Progenitor cell of endocrine pancreas (in vitro differentiated cells): ENCODE measurements at regions not wholly inside any gene's neighbourhood (a gene's known extent, or its start where the extent isn't known, plus 50 kb on each side); places are given as distances from the start of the nearest gene placed in this dataset.

ENCODE experiments used
- DNase-seq: peaks from one replicate; pipeline ENCODE4 v3.0.0; 2021; ENCODE audit warnings: low spot score; ENCODE audit not compliant: unreplicated experiment
- H3K27ac Mint-ChIP-seq: 2 replicates; pipeline ENCODE4 v1.8.0; 2021; ENCODE audit warnings: mild to moderate bottlenecking, moderate library complexity, mixed read lengths
- H3K27me3 Mint-ChIP-seq: 2 replicates; pipeline ENCODE4 v1.8.0; 2021; ENCODE audit warnings: mixed read lengths
- H3K36me3 Mint-ChIP-seq: 2 replicates; pipeline ENCODE4 v1.8.0; 2022; ENCODE audit warnings: mixed read lengths; ENCODE audit not compliant: insufficient read depth
- H3K4me1 Mint-ChIP-seq: 2 replicates; pipeline ENCODE4 v1.8.0; 2021; ENCODE audit warnings: low read depth, mixed read lengths
- H3K4me3 Mint-ChIP-seq: 2 replicates; pipeline ENCODE4 v1.8.0; 2021; ENCODE audit warnings: low read depth, mild to moderate bottlenecking, moderate library complexity, mixed read lengths
- H3K9me3 Mint-ChIP-seq: 2 replicates; pipeline ENCODE4 v1.8.0; 2021; ENCODE audit warnings: low read depth, mixed read lengths
- TF ChIP-seq, protein P1 (sequence below): fragments of 200-600 bp; sonication (generic); IDR thresholded peaks from one replicate; pipeline ENCODE4 v1.5.0; 2021; ENCODE audit warnings: antibody characterized with exemption, mild to moderate bottlenecking; ENCODE audit not compliant: unreplicated experiment

DNA sequence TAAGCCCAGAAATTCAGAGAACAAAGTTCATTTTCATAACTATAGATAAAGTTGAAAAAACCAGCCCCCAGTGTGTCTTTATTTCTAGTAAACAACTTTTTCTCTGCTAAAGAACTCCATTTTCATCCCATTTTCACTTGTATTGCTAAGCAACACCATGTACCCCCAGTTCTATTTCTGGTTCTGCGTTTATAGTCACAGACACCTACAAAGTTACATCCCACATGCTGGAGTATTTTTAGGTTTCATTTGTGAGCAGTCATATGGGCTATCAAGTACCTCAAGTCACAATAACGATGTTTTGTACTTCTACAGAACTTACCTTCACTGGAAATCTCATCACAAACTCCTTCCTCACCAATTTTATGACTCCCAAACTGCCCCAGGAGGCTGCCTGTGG lies 236.5 kb downstream of the RSL24D1 start:
- no peak overlapping the region for H3K27ac Mint-ChIP-seq
- DNase-seq: no peak
- TF ChIP-seq, protein P1, sequence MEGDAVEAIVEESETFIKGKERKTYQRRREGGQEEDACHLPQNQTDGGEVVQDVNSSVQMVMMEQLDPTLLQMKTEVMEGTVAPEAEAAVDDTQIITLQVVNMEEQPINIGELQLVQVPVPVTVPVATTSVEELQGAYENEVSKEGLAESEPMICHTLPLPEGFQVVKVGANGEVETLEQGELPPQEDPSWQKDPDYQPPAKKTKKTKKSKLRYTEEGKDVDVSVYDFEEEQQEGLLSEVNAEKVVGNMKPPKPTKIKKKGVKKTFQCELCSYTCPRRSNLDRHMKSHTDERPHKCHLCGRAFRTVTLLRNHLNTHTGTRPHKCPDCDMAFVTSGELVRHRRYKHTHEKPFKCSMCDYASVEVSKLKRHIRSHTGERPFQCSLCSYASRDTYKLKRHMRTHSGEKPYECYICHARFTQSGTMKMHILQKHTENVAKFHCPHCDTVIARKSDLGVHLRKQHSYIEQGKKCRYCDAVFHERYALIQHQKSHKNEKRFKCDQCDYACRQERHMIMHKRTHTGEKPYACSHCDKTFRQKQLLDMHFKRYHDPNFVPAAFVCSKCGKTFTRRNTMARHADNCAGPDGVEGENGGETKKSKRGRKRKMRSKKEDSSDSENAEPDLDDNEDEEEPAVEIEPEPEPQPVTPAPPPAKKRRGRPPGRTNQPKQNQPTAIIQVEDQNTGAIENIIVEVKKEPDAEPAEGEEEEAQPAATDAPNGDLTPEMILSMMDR: no peak
- H3K9me3 Mint-ChIP-seq: peaks cover 12% of the 10 kb centered on the region
- no peak overlapping the region for H3K4me3 Mint-ChIP-seq
- H3K27me3 Mint-ChIP-seq: no peaks in the 10 kb centered on the region
- no peaks in the 10 kb centered on the region for H3K4me1 Mint-ChIP-seq
- H3K36me3 Mint-ChIP-seq: no peaks in the 10 kb centered on the region

DNA sequence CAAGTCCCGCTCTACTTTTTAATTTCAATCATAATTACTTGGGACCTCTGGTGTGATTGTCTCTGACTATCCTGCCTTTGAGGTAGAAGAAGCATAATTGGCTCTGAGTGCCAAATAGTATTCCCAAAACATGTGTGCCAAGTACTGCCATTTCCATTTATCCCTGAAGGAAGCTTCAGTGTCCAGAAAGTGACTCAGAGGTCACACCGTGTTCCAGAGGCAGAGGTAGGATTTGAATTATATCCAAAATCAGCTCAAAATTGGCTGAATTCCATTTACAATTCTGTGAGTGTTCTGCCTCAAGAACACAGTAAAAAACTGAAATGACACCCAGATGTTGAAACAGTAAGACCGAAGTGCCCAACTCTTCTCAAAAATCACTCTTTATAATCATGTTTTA lies 255.3 kb downstream of the RSL24D1 start:
- no peak overlapping the region for H3K27ac Mint-ChIP-seq
- no peaks in the 10 kb centered on the region for H3K36me3 Mint-ChIP-seq
- TF ChIP-seq, protein P1: no peak
- H3K9me3 Mint-ChIP-seq: peaks cover 5% of the 10 kb centered on the region
- H3K27me3 Mint-ChIP-seq: no peaks in the 10 kb centered on the region
- no peak for DNase-seq
- no peak overlapping the region for H3K4me3 Mint-ChIP-seq
- H3K4me1 Mint-ChIP-seq: no peaks in the 10 kb centered on the region

DNA sequence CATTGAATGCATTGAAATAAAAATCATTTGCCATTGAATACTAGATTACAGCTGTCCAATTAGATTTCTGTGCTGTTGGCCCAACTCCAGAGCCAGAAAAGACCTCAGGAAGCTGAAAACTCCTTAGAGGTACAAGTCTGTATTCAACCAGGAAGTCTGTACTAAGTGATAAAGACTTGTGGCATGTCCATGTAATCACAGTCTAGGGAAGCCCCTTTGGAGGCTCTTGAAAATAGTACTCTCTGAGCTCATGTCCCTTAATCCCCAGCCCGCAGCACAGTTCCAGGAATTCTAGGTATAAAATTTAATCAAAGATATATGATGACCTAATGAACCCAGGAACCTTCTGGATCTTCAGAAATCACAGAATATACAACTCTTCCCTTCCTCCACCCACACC lies 279.4 kb downstream of the RSL24D1 start:
- TF ChIP-seq, protein P1: no peak
- Mint-ChIP-seq H3K27me3 (no peaks in the 10 kb centered on the region), H3K4me1 (no peaks in the 10 kb centered on the region), H3K27ac (no peak overlapping the region), H3K4me3 (no peak overlapping the region), H3K36me3 (no peaks in the 10 kb centered on the region), H3K9me3 (peaks cover 24% of the 10 kb centered on the region)
- DNase-seq: no peak

DNA sequence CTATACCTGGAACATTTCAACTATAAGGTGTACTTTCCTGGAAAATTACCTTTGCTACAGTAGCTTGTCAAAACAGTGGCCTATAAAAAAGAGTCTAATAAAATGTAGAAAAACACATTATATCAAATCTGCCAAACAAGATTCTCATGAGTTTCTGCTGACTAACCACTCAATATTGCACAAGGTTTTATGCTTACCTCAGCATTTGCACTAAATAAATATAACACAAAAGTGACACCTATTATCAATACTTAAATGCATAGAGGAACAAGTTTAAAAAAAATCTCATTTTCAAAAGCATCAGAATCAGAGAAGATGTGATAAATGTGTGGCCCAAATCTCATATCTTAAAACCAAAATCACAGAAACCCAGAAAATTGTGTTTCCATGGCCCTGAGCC lies 281.4 kb downstream of the RSL24D1 start:
- H3K4me1 Mint-ChIP-seq: no peaks in the 10 kb centered on the region
- no peaks in the 10 kb centered on the region for H3K36me3 Mint-ChIP-seq

DNA sequence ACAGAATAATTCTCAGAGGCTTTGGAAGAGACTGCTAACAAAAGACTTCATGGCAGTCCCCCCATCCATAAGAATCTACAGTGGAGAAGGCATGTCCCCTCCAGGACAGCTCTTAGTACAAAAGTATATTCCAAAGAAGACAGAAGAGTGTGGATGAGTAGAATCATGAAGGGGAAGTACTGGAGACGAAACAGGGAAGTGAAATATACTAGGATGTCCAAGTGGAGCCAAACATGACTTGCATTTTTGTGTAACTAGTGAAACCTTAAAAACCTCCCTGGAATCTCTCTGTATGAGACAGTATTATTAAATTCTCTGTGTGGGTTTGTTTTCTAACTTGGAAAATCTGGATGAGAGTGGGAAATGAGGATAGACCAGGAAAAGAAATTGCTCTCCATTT lies 312.4 kb downstream of the RSL24D1 start:
- Mint-ChIP-seq H3K27ac (no peak overlapping the region), H3K4me1 (no peaks in the 10 kb centered on the region), H3K9me3 (peaks cover 22% of the 10 kb centered on the region), H3K36me3 (peaks cover 4% of the 10 kb centered on the region), H3K27me3 (no peaks in the 10 kb centered on the region), H3K4me3 (no peak overlapping the region)
- TF ChIP-seq, protein P1: no peak
- no peak for DNase-seq

More for the DNA sequence above, 281.4 kb downstream of the RSL24D1 start:
- Mint-ChIP-seq H3K4me3 (no peak overlapping the region), H3K9me3 (peaks cover 20% of the 10 kb centered on the region), H3K27me3 (no peaks in the 10 kb centered on the region), H3K27ac (no peak overlapping the region)
- TF ChIP-seq, protein P1: no peak
- no peak for DNase-seq

DNA sequence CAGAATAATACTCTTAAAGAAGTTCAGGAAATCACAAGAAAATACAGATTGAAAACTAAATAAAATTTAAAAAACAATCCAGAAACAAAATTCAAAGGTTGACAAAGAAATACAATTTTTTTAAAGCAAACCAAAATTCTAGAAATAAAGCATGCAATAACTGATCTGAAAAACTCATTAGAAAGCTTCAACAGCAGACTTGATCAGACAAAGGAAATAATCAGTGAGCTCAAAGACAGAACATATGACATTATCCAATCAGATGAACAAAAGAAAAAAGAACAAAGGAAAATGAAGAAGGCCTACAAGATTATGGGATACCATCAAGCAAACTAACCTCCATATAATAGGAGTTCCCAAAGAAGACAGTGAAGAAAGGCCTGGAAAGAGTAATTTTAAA lies 336.8 kb downstream of the RSL24D1 start:
- no peak overlapping the region for H3K27ac Mint-ChIP-seq

More for the DNA sequence above, 336.8 kb downstream of the RSL24D1 start:
- Mint-ChIP-seq H3K27me3 (peaks cover 11% of the 10 kb centered on the region), H3K4me1 (no peaks in the 10 kb centered on the region), H3K4me3 (no peak overlapping the region), H3K36me3 (no peaks in the 10 kb centered on the region), H3K9me3 (peaks cover 32% of the 10 kb centered on the region)
- DNase-seq: no peak
- TF ChIP-seq, protein P1: no peak
